HG02642 (cell line): ENCODE measurements at regions not wholly inside any gene's neighbourhood (a gene's known extent, or its start where the extent isn't known, plus 50 kb on each side); places are given as distances from the start of the nearest gene placed in this dataset.

Experiments used
- ATAC-seq: cut with Tn5 transposase; IDR thresholded peaks from one replicate; pipeline ENCODE4 v1.9.1; 2021; ENCODE audit warnings: mild to moderate bottlenecking; ENCODE audit not compliant: unreplicated experiment, poor library complexity

DNA sequence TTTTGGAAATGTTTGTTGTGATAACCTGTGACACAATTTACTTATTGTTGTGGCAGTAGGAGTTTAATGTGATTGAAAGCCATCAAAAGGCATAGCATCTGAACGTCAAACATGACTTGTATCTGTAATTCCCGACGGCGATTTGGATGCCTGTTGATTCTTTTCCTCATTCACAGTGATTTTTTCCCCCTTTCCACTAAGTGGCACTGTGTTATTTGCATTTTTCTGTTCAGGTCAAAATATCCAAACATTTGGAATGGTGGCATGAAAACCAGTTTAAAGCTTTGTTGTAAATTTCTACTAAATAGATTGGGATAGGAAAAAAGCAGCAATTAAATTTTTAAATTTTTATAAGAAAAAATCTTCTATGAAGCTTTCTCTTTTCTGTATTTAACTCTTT, 259.9 kb upstream of the KCNH8 start:
- ATAC-seq: no peak

DNA sequence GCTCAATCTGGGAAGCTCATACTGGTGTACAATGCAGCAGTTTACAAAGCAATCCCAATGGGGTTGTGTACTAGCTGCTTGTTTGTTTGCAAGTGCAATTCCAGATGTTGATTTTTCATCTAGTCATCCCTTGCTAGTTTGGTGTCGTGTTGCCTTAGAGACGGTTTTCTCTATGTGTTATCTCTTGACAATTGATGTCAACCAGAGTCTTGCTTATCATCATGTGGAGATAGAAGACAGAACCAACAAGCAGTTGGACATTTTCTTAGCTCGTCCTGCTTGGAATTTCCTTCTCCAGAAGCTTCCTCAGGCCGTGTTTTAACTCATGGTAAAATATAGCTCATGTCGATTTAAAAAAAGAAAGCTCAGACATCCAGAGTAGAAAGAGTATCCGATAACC, 262.0 kb upstream of the KCNH8 start:
- no peak for ATAC-seq

DNA sequence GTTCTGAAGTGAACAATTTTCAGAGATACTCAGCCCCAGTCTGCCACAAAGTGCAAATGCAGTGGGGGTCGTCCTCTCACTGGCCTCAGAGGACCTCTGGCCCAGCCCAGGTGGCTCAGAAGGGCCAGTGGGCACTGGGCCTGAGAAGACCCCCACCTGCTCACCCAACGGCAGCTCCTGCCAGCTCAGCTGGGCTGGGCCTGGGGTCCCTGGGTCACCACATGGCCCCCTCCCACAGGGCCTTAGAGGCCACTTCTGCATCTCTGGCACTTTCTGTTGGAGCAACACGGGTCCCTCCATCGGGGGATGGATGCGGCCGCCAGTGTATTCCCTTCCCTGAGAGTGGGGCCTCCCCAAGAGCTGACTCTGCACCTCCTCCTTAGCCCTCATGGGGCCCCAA, 262.7 kb upstream of the KCNH8 start:
- no peak for ATAC-seq

DNA sequence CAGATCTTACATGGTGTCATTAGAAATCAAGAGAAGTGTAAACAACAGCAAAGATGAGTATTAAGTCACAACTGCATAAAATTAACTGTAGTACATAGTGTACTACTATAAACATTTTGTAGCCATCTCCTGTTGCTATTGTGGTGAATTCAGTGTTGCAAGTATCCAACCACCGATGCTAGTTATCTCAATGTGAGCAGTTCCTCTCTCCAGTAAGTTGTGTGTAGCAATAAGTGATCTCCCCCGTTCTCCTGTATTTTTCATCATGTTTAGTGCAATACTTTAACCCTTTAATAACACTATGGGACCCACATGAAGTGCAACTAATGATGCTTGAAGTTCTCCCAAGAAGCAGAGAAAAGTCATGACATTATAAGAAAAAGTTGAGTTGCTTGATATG, 264.7 kb upstream of the KCNH8 start:
- no peak for ATAC-seq

DNA sequence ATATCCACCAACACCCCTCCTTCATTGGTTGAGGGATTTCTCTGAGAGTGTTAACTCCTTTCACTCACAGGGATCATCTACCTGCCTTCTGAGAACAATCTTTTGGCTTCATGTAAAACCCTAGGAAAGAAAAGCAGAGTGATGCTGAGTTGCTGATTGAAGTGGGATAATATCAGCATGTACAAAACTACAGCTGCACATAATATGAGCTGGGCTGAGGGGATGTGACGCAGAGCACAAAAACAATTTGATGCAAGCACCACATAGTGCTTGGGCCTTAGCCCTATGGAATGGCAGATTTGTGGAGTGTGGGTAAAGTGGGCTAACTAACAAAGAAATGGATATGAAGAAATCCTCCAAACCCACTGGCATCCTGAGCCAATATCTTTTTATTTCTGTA, 267.6 kb upstream of the KCNH8 start:
- ATAC-seq: no peak

DNA sequence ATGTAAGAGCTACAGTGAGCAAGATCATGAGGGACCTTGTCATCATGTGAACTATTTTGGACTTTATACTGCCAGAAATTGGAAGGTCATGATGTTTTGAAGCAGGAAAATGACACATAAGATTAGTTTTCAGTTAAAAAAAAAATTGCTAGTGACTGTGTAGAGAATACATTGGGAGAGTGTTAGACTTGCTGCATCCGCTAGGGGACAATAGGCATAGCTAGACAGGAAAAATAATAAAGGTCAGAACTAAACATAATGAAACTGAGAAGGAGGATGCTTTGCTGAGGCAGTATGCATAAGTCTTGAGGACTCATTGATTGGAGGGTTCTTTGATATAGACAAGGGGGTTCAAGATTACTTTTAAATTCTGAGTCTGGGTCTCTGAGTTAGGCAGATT, 275.8 kb upstream of the KCNH8 start:
- ATAC-seq: no peak

DNA sequence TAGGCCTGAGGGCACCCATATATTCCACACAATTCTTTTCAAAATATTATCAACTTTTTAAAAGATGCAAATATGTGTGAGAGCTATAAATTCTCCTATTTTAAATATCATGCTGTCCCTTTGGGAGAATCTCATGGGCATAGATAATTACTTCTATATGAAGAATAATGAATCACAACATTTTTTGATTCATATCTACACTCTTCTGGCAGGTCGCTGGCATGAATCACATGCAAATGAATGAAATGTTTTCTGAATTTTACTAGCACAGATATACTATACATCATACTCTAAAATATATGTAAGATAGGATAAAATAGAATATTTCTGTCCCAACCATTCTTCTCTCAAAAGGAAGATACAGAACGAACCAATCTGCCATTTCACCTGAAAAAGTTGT, 277.7 kb upstream of the KCNH8 start:
- no peak for ATAC-seq

DNA sequence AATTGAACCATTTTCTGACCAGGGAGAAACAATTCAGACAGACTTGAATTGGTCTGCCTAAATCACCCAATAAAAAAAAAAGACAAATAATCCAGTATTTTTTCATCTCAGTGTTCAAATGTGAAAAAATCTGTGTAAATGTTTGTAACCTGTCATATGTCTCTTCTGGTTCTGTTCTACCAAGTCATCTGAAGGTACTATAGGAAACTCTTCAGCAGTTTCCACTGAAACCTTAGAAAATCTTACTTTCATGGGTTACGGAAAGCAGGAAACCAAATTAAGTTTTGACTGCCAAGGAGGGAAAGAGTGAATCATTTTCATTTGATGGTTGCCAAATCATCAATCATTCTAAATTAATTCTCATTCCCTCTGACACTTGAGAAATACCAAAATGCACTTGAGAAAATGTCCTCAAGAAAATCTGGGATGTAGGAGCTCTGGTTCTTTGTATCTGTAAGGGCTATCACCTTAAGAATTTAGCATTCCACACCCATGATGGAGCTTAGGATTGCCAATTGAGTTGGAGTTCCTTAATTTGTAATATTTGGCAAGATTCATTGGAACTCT, 278.2 kb upstream of the KCNH8 start:
- ATAC-seq: no peak

DNA sequence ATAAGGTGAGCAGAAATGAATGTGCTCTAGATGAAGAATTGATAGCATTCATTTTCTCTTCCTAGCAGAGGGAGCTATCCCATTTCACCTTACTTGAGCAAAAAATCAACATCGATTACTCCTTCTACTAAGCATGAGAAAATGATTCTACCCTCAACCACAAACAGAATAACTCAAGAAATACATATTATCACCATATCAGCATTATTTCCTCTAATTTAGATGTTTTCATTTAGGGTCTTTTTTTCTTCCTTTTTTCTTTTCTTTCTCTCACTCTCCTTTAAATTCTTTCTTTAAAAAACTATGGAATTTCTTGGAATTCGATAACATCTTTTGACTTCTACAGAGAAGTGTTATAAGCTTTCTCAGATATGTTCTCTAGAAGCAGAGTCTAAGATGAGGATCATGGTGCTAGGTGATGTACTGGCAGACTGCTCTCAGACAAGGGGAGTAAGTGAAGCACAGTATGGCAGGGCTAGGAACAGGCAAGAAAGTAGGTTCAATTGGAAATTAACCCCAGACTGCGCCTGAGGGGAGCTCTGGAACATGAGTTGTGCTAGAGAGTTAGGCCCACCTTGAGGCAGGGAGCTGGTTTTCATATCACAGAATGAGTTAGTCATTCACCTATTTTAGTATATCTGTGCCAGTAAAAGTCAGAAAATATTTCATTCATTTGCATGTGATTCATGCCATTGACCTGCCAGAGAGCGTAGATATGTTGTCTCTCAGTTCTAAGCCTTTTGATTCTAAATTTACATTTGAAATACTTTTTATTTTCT, 279.2 kb upstream of the KCNH8 start:
- ATAC-seq: no peak

DNA sequence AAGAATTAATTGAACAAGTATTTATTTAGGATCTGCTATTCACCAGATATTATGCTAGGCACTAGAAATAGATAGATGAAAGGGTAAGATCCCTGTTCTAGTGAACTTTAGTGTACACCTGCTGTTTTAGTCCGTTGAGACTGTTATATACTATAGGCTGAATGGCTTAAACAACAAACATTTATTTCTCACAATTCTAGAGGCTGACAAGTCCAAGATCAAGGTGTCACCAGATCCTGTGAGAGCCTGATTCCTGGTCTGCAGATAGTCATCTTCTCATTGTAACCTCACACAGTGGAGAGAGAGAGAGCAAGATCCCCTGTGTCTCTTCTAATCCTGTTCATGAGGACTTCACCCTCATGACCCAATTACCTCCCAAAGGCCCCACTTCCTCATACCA, 281.4 kb upstream of the KCNH8 start:
- no peak for ATAC-seq

DNA sequence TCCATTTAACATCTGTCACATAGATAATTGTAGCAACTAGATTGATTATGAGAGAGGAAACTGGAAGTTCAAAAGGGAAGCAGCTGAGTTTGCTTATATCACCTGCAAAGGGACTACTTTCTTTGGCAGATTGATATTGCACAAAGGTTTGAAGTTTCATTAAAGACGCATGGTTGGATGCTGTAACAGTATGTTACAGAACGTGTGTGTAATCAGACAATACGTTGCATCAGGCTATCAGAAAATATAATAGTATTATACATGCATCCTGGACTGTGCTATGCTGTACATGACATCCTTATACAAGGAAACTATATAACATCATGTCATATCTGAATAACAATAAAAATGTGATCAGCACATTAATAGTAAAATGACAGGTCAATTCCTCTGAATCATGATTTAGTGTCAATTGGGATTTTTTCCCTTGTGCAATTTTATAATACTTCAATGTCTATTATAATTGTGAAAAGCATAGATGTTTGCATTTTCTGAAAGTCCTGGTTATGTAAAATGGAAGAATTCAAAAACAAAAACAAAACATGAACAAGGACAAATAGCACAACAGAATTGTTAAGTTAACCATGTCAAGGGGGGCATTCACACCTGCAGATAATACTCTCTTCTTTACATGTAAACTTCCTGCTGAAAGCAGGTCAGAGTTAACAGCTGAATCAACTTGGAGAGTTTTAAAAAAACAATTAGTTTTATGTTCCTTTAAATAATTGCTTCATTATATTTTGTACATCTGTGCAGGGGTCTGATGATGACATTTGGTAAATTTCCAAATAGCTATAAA, 283.2 kb upstream of the KCNH8 start:
- ATAC-seq: no peak

DNA sequence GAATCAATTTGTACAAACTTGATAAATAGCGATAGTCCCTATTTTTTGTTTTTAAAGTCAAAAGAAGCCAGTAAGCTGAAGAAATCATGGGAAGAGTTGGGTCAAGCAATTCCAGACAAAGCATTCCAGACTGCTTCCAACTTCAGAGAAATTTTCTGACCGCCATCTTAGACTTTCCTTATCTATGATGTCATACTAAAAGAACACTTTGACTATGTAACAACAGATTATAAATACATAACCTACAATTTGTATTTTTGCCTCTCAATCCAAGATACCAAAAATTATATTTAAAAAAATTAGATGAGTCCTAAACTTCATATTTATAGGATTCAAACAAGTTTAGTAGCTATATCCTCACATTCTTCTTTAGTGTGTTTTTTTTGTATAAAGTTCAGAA, 286.2 kb upstream of the KCNH8 start:
- no peak for ATAC-seq

DNA sequence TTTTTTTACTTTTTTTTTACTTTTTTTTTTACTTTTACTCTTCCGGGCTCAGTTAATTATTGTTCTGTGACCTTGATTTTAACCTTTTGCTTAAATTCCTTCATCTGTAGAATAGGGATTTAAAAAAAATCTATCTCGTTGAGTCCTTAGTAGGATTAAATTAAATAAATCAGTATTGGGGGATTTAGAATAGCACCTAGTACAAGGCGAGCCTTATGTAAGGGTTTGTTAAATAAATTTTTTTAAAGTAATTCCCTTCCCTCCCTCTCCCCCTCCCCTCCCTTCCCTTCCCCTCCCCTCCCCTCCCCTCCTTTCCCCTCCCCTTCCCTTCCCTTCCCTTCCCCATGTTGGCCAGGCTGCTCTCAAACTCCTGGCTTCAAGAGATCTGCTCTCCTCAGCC, 287.2 kb upstream of the KCNH8 start:
- no peak for ATAC-seq

DNA sequence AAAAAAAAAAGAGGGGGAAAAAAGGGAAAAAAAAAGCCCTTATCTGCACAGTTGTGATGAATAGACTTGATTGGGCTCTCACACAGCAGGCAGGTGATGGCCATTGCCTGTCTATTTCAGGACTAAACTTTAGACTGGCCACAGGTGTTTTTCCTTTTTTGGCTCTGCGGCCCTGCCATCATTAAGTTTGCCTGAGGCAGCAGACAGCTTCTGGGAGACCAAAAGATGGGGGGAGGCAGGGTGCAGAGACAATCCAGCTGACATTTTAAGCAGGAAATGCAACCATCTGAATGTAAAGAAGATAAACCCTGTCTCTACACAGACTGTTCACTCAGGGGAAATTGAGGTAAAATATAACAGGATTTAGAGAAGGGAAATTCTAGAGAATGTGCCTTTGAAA, 295.0 kb upstream of the KCNH8 start:
- no peak for ATAC-seq

DNA sequence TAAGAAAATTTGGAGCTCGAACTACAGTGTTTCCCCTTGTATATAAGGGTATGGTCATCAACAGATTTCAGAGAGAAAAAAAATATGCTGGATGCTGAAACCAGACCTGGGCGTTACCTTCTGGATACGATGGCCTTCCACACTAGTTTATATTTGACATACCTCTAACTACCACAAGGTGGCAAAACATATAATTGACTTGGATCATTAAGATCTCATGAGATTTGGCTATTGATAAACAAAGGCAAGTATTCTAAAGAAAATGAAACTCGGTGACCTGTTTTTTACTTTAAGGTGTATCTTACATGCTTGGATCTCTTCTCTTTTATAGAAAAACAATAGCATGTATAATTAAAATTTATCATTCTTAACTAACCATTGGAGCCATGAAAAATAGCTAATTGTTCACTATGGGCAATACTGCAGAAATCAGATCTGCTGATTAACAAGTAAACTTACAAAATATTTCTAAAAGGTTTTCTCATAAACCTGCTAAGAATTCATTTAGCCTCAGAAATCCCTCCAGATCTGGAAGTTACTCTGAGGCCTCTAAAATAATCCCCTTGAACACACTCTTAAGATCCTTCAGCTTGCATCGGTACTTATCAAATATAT, 300.6 kb upstream of the KCNH8 start:
- peak; percentile 62 for ATAC-seq

DNA sequence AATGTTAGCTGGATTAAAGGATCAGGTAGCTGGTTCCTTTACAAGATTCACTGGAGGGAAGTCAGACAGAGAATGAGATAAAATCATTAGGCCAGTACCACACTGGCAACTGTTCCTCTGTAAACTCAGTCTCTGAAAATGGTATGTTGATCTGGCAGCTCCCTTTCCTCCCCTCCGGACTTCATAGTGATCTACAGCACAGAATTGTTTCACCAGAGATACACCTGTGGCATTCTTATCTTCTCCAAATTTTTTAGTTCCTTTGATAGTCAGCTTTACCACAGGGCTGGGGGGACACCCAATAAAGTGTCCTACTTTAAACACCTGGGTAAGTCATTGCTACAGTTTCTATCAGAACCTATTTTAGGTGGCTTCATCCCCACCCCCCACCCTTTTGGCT, 304.3 kb upstream of the KCNH8 start:
- no peak for ATAC-seq

DNA sequence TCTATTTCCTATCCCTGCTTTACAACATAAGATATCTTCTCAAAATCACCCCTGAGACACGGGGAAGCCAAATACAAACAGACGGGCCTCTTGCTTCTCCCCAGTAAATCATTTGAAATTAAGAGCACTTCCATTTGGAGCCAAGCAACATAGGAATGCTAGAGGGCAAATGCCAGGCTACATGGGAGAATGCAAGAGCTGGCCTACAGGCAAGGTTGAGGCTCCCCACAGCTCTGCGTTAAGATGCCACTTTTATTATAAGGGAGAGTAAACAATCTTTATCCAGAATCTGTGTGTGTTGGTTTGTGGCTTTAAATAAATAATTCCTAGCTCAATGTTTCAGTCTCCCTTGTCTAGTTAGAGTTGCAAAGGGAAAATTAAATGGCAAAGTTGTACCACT, 305.1 kb upstream of the KCNH8 start:
- no peak for ATAC-seq

DNA sequence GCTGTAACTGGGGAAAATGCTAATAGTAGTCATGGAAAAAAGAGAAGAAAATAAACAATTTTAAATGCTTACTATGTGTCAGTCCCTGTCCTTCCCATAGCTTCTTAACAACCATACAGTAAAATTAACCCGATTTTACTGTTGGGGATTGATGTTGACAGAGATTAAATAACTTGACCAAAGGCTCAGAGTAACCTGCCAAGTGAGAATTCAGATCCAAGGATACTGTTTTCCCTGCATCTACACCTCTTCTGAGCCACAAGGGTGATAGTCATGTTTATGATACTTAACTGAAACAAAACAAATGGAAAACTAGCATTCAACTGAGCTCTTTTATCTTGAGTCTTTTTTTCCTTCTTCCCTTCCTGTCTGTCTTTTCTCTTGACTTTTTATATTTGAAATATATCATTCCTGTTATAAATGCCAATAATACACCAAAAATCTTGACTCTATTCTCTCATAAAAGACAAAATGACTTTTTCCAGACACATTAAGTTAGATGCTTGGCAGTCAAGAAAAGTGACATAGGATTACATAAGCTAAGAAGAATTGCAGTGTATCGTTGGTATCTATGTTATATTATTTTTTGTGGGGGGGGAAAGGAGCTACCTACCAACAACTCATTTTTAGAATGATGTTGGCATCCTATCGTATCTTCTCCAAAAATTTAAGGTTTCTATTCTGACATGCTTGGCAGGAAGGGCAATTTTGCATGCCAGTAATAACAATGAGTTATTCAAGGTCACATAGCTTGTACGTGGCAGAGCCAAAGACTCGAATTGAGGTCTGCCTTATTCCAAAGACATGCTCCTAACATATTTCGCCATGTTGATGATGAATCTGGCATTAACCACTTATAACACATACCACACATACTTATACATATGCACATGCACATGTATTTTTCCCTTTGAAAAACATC, 306.6 kb upstream of the KCNH8 start:
- ATAC-seq: no peak

DNA sequence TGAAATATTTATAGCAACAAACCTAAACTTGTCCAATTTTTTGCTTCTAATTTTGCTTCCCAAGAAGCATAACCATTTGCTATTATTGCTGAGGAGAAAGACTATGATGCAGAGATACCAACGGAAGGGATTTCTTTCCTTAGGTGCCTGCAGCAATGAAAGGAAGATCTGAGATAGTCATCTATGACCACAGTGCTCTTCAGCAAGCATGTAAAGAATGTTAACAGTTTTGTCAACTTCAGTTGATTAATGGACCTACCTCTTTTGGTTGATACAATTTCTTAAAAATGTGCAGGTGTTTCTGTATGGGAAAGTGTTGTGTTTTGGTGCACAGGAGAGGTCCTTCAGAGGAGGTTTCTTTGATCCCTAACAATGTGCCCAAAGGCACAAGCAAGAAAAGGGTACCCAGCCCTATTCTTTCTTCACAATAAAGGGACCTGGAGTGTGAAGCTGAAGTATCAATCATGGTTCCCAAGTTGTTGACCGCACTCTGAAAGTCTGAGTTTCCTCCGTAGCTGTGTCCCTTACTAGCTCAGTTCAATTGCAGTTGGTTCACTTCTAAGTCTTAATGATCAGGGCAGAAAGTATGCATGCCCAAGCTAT, 307.7 kb upstream of the KCNH8 start:
- ATAC-seq: no peak

DNA sequence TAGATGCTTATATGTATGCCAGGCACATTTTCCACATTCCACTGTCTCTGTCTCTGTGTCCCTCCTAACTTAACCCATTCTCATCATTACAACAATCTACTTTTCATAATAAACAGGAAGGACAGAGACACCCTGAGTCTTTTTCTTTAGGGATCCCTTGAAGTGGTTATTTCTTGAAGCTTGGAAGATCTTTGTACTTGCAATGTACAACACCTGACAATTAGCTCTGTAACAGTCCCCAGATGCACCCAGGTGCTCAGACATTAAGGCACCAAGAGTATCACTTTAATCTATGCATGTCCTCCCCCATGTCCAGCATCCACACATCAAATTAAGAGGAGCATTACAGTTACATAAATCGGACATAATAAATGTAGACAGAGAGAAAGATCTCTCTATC, 309.6 kb upstream of the KCNH8 start:
- no peak for ATAC-seq
